ENCODE measurements at regions not wholly inside any gene's neighbourhood (a gene's known extent, or its start where the extent isn't known, plus 50 kb on each side); places are given as distances from the start of the nearest gene placed in this dataset.

- in situ Hi-C loops (cut with MboI; ENCODE audit: low pct_unique_long_range_greater_than_20kb, low sequenced_read_pairs, unreplicated experiment) = no loop called here
- DNase-seq (ENCODE audit: low spot score) = no peak
- TF ChIP-seq CTCF (IDR thresholded peaks at IDR 0.05; ENCODE audit: extremely low read depth, insufficient read depth, missing control alignments) = no peak
Measured at GRCh38 chr6:168883410-168884049, 370.1 kb downstream of the THBS2 start.

GRCh38 chr6:168880271-168880670 lies 373.4 kb downstream of the THBS2 start:
- DNase-seq (ENCODE audit: low spot score) = no peak
- in situ Hi-C loops (cut with MboI; ENCODE audit: low pct_unique_long_range_greater_than_20kb, low sequenced_read_pairs, unreplicated experiment) = no loop called here
- no peak for TF ChIP-seq CTCF (IDR thresholded peaks at IDR 0.05; ENCODE audit: extremely low read depth, insufficient read depth, missing control alignments)

- no peak for TF ChIP-seq CTCF (IDR thresholded peaks at IDR 0.05; ENCODE audit: extremely low read depth, insufficient read depth, missing control alignments)
- in situ Hi-C loops (cut with MboI; ENCODE audit: low pct_unique_long_range_greater_than_20kb, low sequenced_read_pairs, unreplicated experiment) = no loop called here
- no peak for DNase-seq (ENCODE audit: low spot score)
Measured at GRCh38 chr6:168877821-168878282, 375.8 kb downstream of the THBS2 start.

DNA sequence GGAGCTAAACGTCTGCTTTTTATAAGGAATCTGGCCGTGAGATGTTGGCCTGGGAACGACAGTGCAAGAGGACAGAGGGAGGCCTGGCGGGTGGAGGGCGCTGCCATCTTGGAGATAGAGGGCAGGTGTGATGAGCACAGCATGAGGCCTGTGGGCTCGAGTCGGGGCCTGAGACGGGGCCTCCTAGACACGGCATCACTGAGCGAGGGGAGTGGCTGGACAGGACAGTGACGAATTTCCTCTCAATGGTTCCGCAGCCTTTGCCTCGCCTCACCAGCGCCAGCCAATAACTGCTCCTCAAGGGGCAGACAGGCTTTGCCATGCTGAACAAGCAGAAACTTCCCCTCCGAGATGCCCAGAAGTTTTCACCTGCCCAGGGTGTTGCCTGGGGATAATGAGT lies 376.7 kb downstream of the THBS2 start:
- in situ Hi-C loops (cut with MboI; ENCODE audit: low pct_unique_long_range_greater_than_20kb, low sequenced_read_pairs, unreplicated experiment) = no loop called here
- DNase-seq (ENCODE audit: low spot score) = no peak

GRCh38 chr6:168875811-168876576 lies 377.7 kb downstream of the THBS2 start:
- no peak for TF ChIP-seq CTCF (IDR thresholded peaks at IDR 0.05; ENCODE audit: extremely low read depth, insufficient read depth, missing control alignments)
- in situ Hi-C loops (cut with MboI; ENCODE audit: low pct_unique_long_range_greater_than_20kb, low sequenced_read_pairs, unreplicated experiment) = no loop called here
- DNase-seq (ENCODE audit: low spot score) = no peak

More for the DNA sequence above, 376.7 kb downstream of the THBS2 start:
- TF ChIP-seq CTCF (IDR thresholded peaks at IDR 0.05; ENCODE audit: extremely low read depth, insufficient read depth, missing control alignments) = no peak

DNA sequence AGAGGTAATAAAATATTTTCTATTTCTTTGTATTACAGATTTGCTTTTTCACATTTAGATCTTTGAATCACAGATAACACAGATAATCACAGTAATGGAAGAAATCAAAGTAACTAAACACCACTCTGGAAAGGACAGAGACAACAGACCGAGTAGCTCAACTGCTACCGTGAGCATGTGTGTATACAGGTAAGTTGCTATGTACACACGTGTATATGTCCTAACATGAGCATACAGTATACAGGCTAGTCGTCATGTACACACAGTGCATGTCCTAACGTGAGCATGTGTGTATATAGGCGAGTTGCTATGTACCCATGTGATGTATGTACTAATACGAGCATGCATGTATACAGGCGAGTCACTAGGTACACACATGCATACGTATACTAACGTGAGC lies 379.0 kb downstream of the THBS2 start:
- DNase-seq (ENCODE audit: low spot score) = no peak
- TF ChIP-seq CTCF (IDR thresholded peaks at IDR 0.05; ENCODE audit: extremely low read depth, insufficient read depth, missing control alignments) = no peak
- in situ Hi-C loops (cut with MboI; ENCODE audit: low pct_unique_long_range_greater_than_20kb, low sequenced_read_pairs, unreplicated experiment) = no loop called here
